ENCODE measurements at regions not wholly inside any gene's neighbourhood (a gene's known extent, or its start where the extent isn't known, plus 50 kb on each side); places are given as distances from the start of the nearest gene placed in this dataset.
A peak's percentile ranks its signal among the peaks of the same experiment; 100 is the strongest.
"Not testable (repeated sequence)": the region's sequence is repeated elsewhere in the genome, so short reads cannot be mapped to it uniquely, and the experiment has no call there.

- DNase-seq (peak in 3 of 5 donors; percentile 31 to 71 (median 48)), FAIRE-seq (no peak)
- H3K9me3 ChIP-seq (ENCODE audit: control insufficient read depth in 2 of 3, insufficient read depth in 1 of 3, low read length in 3 of 3) = no peaks in the 10 kb centered on the region
- no peak overlapping the region for H3K9ac ChIP-seq (ENCODE audit: low read length in 3 of 3)
- no peaks in the 10 kb centered on the region for H3K36me3 ChIP-seq (ENCODE audit: control insufficient read depth in 2 of 3, insufficient read depth in 3 of 3, low read length in 3 of 3)
- no peak overlapping the region for H3K4me3 ChIP-seq (ENCODE audit: low read length in 3 of 3)
- TF ChIP-seq CTCF (IDR thresholded peaks at IDR 0.05; ENCODE audit: borderline replicate concordance, extremely low read depth, insufficient read depth) = peak; percentile 43
- no peaks in the 10 kb centered on the region for H3K27me3 ChIP-seq (ENCODE audit: control insufficient read depth, insufficient read depth, low read length)
- H3K4me1 ChIP-seq (ENCODE audit: control insufficient read depth in 2 of 3, insufficient read depth in 2 of 3, low read depth in 1 of 3, low read length in 3 of 3) = no peaks in the 10 kb centered on the region
- intact Hi-C loops (cut with DNase I) = no loop called here
- H3K27ac ChIP-seq (ENCODE audit: low read depth in 2 of 2, low read length in 2 of 2) = no peak overlapping the region
Observed at GRCh38 chr20:33933469-33933909, 60.2 kb upstream of the RALY start.

GRCh38 chr20:33936656-33937055 lies 57.1 kb upstream of the RALY start:
- H3K27me3 ChIP-seq (ENCODE audit: control insufficient read depth, insufficient read depth, low read length) = no peaks in the 10 kb centered on the region
- H3K4me1 ChIP-seq (ENCODE audit: control insufficient read depth in 2 of 3, insufficient read depth in 2 of 3, low read depth in 1 of 3, low read length in 3 of 3) = no peaks in the 10 kb centered on the region
- TF ChIP-seq CTCF (IDR thresholded peaks at IDR 0.05; ENCODE audit: borderline replicate concordance, extremely low read depth, insufficient read depth) = no peak
- no peaks in the 10 kb centered on the region for H3K9me3 ChIP-seq (ENCODE audit: control insufficient read depth in 2 of 3, insufficient read depth in 1 of 3, low read length in 3 of 3)
- no peaks in the 10 kb centered on the region for H3K36me3 ChIP-seq (ENCODE audit: control insufficient read depth in 2 of 3, insufficient read depth in 3 of 3, low read length in 3 of 3)
- intact Hi-C loops (cut with DNase I) = no loop called here
- no peak for FAIRE-seq
- no peak overlapping the region for H3K27ac ChIP-seq (ENCODE audit: low read depth in 2 of 2, low read length in 2 of 2)
- no peak for DNase-seq
- H3K9ac ChIP-seq (ENCODE audit: low read length in 3 of 3) = no peak overlapping the region
- no peak overlapping the region for H3K4me3 ChIP-seq (ENCODE audit: low read length in 3 of 3)

GRCh38 chr20:33939031-33939430 lies 54.7 kb upstream of the RALY start:
- H3K27me3 ChIP-seq (ENCODE audit: control insufficient read depth, insufficient read depth, low read length); DNase-seq; H3K9ac ChIP-seq (ENCODE audit: low read length in 3 of 3); H3K27ac ChIP-seq (ENCODE audit: low read depth in 2 of 2, low read length in 2 of 2); H3K4me3 ChIP-seq (ENCODE audit: low read length in 3 of 3); FAIRE-seq; H3K4me1 ChIP-seq (ENCODE audit: control insufficient read depth in 2 of 3, insufficient read depth in 2 of 3, low read depth in 1 of 3, low read length in 3 of 3); H3K9me3 ChIP-seq (ENCODE audit: control insufficient read depth in 2 of 3, insufficient read depth in 1 of 3, low read length in 3 of 3); intact Hi-C loops (cut with DNase I); H3K36me3 ChIP-seq (ENCODE audit: control insufficient read depth in 2 of 3, insufficient read depth in 3 of 3, low read length in 3 of 3): not testable (repeated sequence)

- no peaks in the 10 kb centered on the region for H3K36me3 ChIP-seq (ENCODE audit: control insufficient read depth in 2 of 3, insufficient read depth in 3 of 3, low read length in 3 of 3)
- intact Hi-C loops (cut with DNase I) = no loop called here
- no peak for FAIRE-seq
Observed at GRCh38 chr20:33940666-33941065, 53.0 kb upstream of the RALY start.

More at GRCh38 chr20:33940666-33941065, 53.0 kb upstream of the RALY start:
- Histone ChIP-seq H3K4me3 (ENCODE audit: low read length in 3 of 3) (no peak overlapping the region), H3K27ac (ENCODE audit: low read depth in 2 of 2, low read length in 2 of 2) (no peak overlapping the region), H3K9ac (ENCODE audit: low read length in 3 of 3) (no peak overlapping the region), H3K4me1 (ENCODE audit: control insufficient read depth in 2 of 3, insufficient read depth in 2 of 3, low read depth in 1 of 3, low read length in 3 of 3) (no peaks in the 10 kb centered on the region), H3K9me3 (ENCODE audit: control insufficient read depth in 2 of 3, insufficient read depth in 1 of 3, low read length in 3 of 3) (no peaks in the 10 kb centered on the region), H3K27me3 (ENCODE audit: control insufficient read depth, insufficient read depth, low read length) (no peaks in the 10 kb centered on the region)
- no peak for DNase-seq
- no peak for TF ChIP-seq CTCF (IDR thresholded peaks at IDR 0.05; ENCODE audit: borderline replicate concordance, extremely low read depth, insufficient read depth)

Data from kidney (tissue), 13 donors.